Natural killer cell (primary cell): ENCODE measurements at regions not wholly inside any gene's neighbourhood (a gene's known extent, or its start where the extent isn't known, plus 50 kb on each side); places are given as distances from the start of the nearest gene placed in this dataset.

ENCODE experiments used
- ATAC-seq, 3 donors: fragments of 150-1000 bp in 2 of 3; fragments of 200-7000 bp in 1 of 3; cut with Tn5 transposase; 1 replicate in 1 of 3; 2 replicates in 2 of 3; pipeline ENCODE4 v1.10.0; 2021; ENCODE audit warnings: mild to moderate bottlenecking in 2 of 3, moderate library complexity in 2 of 3
- DNase-seq, 2 donors: peaks; one replicate each; pipeline versions ENCODE4 v3.0.0 to v3.0.0-alpha.2; 2013 to 2021; ENCODE audit warnings: mixed read lengths in 1 of 2
- H3K27ac ChIP-seq: one replicate; pipeline ENCODE4 v1.5.1; 2013; ENCODE audit warnings: mild to moderate bottlenecking, low read length
- H3K27me3 ChIP-seq: one replicate; pipeline ENCODE4 v1.6.1; 2013; ENCODE audit warnings: low read length; ENCODE audit not compliant: control insufficient read depth, insufficient read depth
- H3K36me3 ChIP-seq: one replicate; pipeline ENCODE4 v1.6.1; 2013; ENCODE audit warnings: low read length; ENCODE audit not compliant: control insufficient read depth, insufficient read depth
- H3K4me1 ChIP-seq: one replicate; pipeline ENCODE4 v1.6.1; 2013; ENCODE audit warnings: low read length; ENCODE audit not compliant: control insufficient read depth, insufficient read depth
- H3K4me3 ChIP-seq: one replicate; pipeline ENCODE4 v1.5.1; 2013; ENCODE audit warnings: low read length
- H3K9me3 ChIP-seq: one replicate; pipeline ENCODE4 v1.6.1; 2013; ENCODE audit warnings: low read length; ENCODE audit not compliant: control insufficient read depth, insufficient read depth
- H3K27ac Mint-ChIP-seq, 2 donors: one replicate each; pipeline ENCODE4 v1.8.0; 2022; ENCODE audit warnings: mild to moderate bottlenecking in 2 of 2, mixed read lengths in 2 of 2, moderate library complexity in 1 of 2
- H3K27me3 Mint-ChIP-seq, 2 donors: one replicate each; pipeline ENCODE4 v1.8.0; 2022; ENCODE audit warnings: low read depth in 2 of 2, mixed read lengths in 2 of 2
- H3K36me3 Mint-ChIP-seq: one replicate; pipeline ENCODE4 v1.8.0; 2022; ENCODE audit warnings: mixed read lengths
- H3K4me1 Mint-ChIP-seq, 2 donors: one replicate each; pipeline ENCODE4 v1.8.0; 2022; ENCODE audit warnings: mixed read lengths in 2 of 2
- H3K4me3 Mint-ChIP-seq: one replicate; pipeline ENCODE4 v1.8.0; 2022; ENCODE audit warnings: mild to moderate bottlenecking, moderate library complexity, mixed read lengths
- H3K9me3 Mint-ChIP-seq, 2 donors: one replicate each; pipeline ENCODE4 v1.8.0; 2022; ENCODE audit warnings: mixed read lengths in 2 of 2
- CTCF ChIP-seq: fragments of 200-600 bp; IDR thresholded peaks from one replicate; pipeline ENCODE4 v1.8.0; 2022; ENCODE audit warnings: antibody characterized with exemption
- WGBS: methylation state at CpG from one replicate; pipeline ENCODE4 v1.1.7; 2013; ENCODE audit warnings: missing lambda C conversion rate; ENCODE audit not compliant: insufficient coverage; 5-methylcytosine and 5-hydroxymethylcytosine counted together
- intact Hi-C: fragments of 100-400 bp; cut with micrococcal nuclease; formaldehyde crosslinking; loops from one replicate; pipeline ENCODE4 v1.14.2; 2022

- H3K27ac ChIP-seq: no peak overlapping the region
- H3K27me3 ChIP-seq: no peaks in the 10 kb centered on the region
- no peaks in the 10 kb centered on the region for H3K36me3 ChIP-seq
- no peak for DNase-seq
- no peak for ATAC-seq
- no peaks in the 10 kb centered on the region for H3K4me1 Mint-ChIP-seq
- no peak overlapping the region for H3K27ac Mint-ChIP-seq
- peaks cover 7 to 8% of the 10 kb centered on the region in 2 donors for H3K9me3 Mint-ChIP-seq
- no peaks in the 10 kb centered on the region for H3K27me3 Mint-ChIP-seq
- no peak for TF ChIP-seq CTCF
- no peaks in the 10 kb centered on the region for H3K4me1 ChIP-seq
- intact Hi-C loops: no loop called here
- WGBS: 69% methylated on average over 1 of the region's 1 CpG
- peaks cover 2% of the 10 kb centered on the region for H3K9me3 ChIP-seq
- no peak overlapping the region for H3K4me3 ChIP-seq
- no peak overlapping the region for H3K4me3 Mint-ChIP-seq
- no peaks in the 10 kb centered on the region for H3K36me3 Mint-ChIP-seq
Observed at GRCh38 chr2:124967325-124967724, 942.2 kb downstream of the CNTNAP5 start.

- Histone ChIP-seq H3K9me3 (peaks cover 2% of the 10 kb centered on the region), H3K27me3 (no peaks in the 10 kb centered on the region), H3K36me3 (no peaks in the 10 kb centered on the region), H3K4me3 (no peak overlapping the region), H3K27ac (no peak overlapping the region), H3K4me1 (no peaks in the 10 kb centered on the region)
- 90% methylated on average over 1 of the region's 2 CpGs for WGBS
- TF ChIP-seq CTCF: no peak
- no peak overlapping the region for H3K4me3 Mint-ChIP-seq
- ATAC-seq: no peak
- H3K27me3 Mint-ChIP-seq: no peaks in the 10 kb centered on the region
- intact Hi-C loops: no loop called here
- no peak overlapping the region for H3K27ac Mint-ChIP-seq
- H3K9me3 Mint-ChIP-seq: peaks cover 8 to 9% of the 10 kb centered on the region in 2 donors
- H3K36me3 Mint-ChIP-seq: no peaks in the 10 kb centered on the region
- DNase-seq: no peak
- H3K4me1 Mint-ChIP-seq: no peaks in the 10 kb centered on the region
Observed at GRCh38 chr2:124970030-124970429, 944.9 kb downstream of the CNTNAP5 start.

- 60% methylated on average over 1 of the region's 1 CpG for WGBS
- no peaks in the 10 kb centered on the region for H3K36me3 ChIP-seq
- no peak overlapping the region for H3K4me3 ChIP-seq
- H3K27ac ChIP-seq: no peak overlapping the region
- Mint-ChIP-seq H3K36me3 (no peaks in the 10 kb centered on the region), H3K27ac (no peak overlapping the region), H3K27me3 (no peaks in the 10 kb centered on the region), H3K4me3 (no peak overlapping the region), H3K9me3 (peaks cover 12% of the 10 kb centered on the region in 2 donors), H3K4me1 (no peaks in the 10 kb centered on the region)
- TF ChIP-seq CTCF: no peak
- H3K9me3 ChIP-seq: peaks cover 2% of the 10 kb centered on the region
- no peaks in the 10 kb centered on the region for H3K27me3 ChIP-seq
- no peak for ATAC-seq
- H3K4me1 ChIP-seq: no peaks in the 10 kb centered on the region
- intact Hi-C loops: no loop called here
- DNase-seq: no peak
Observed at GRCh38 chr2:124973396-124973795, 948.3 kb downstream of the CNTNAP5 start.

- Histone ChIP-seq H3K27ac (no peak overlapping the region), H3K9me3 (peaks cover 2% of the 10 kb centered on the region), H3K4me1 (no peaks in the 10 kb centered on the region), H3K27me3 (no peaks in the 10 kb centered on the region), H3K4me3 (no peak overlapping the region), H3K36me3 (no peaks in the 10 kb centered on the region)
- ATAC-seq (no peak), DNase-seq (no peak)
- 78% methylated on average over 3 of the region's 3 CpGs for WGBS
- Mint-ChIP-seq H3K4me3 (no peak overlapping the region), H3K27me3 (no peaks in the 10 kb centered on the region), H3K9me3 (peaks cover 10 to 16% of the 10 kb centered on the region in 2 donors), H3K4me1 (no peaks in the 10 kb centered on the region), H3K36me3 (no peaks in the 10 kb centered on the region), H3K27ac (no peak overlapping the region)
- intact Hi-C loops: no loop called here
- no peak for TF ChIP-seq CTCF
Observed at GRCh38 chr2:124975224-124975623, 950.1 kb downstream of the CNTNAP5 start.
